Body of pancreas (tissue), 4 donors: ENCODE measurements at regions not wholly inside any gene's neighbourhood (a gene's known extent, or its start where the extent isn't known, plus 50 kb on each side); places are given as distances from the start of the nearest gene placed in this dataset.
"Not testable (repeated sequence)": the region's sequence is repeated elsewhere in the genome, so short reads cannot be mapped to it uniquely, and the experiment has no call there.

Experiments
- ATAC-seq: fragments of 150-250 bp; one replicate; pipeline ENCODE4 v1.9.1; 2016
- DNase-seq, 4 donors: peaks; one replicate each; pipeline ENCODE4 v3.0.0-alpha.2; 2019
- H3K27ac ChIP-seq, 4 donors: fragments of 200-600 bp; sonication (generic); 1 replicate in 3 of 4; 2 replicates in 1 of 4; pipeline versions ENCODE4 v1.5.1 to v1.6.1; 2016 to 2019; ENCODE audit warnings: mild to moderate bottlenecking in 1 of 4, mixed read lengths in 1 of 4, moderate library complexity in 1 of 4
- H3K27me3 ChIP-seq, 2 donors: fragments of 200-600 bp; sonication (generic); one replicate each; pipeline ENCODE4 v1.6.0; 2016; ENCODE audit warnings: mild to moderate bottlenecking in 1 of 2
- H3K36me3 ChIP-seq, 2 donors: fragments of 200-600 bp; sonication (generic); replicated peaks in 1 of 2; 2 replicates each; pipeline ENCODE4 v1.5.1; 2016; ENCODE audit warnings: low read depth in 2 of 2; ENCODE audit not compliant: insufficient read depth in 1 of 2
- H3K4me1 ChIP-seq: fragments of 200-600 bp; sonication (generic); one replicate; pipeline ENCODE4 v1.6.0; 2016
- H3K4me3 ChIP-seq, 2 donors: fragments of 200-600 bp; sonication (generic); 1 replicate in 1 of 2; 2 replicates in 1 of 2; pipeline ENCODE4 v1.5.1; 2016 to 2019
- H3K9me3 ChIP-seq, 3 donors: fragments of 200-600 bp; sonication (generic); 1 replicate in 2 of 3; 2 replicates in 1 of 3; pipeline ENCODE4 v1.5.1; 2016
- POLR2A ChIP-seq, 3 donors: fragments of 450-650 bp; IDR thresholded peaks; one replicate each; pipeline ENCODE4 v1.6.1; 2016; ENCODE audit warnings: antibody characterized with exemption in 3 of 3, mild to moderate bottlenecking in 2 of 3
- WGBS, 2 donors: methylation state at CpG; one replicate each; pipeline ENCODE4 v1.1.5; 2017; 5-methylcytosine and 5-hydroxymethylcytosine counted together
- intact Hi-C: fragments of 100-400 bp; cut with DNase I; formaldehyde crosslinking; loops from one replicate; pipeline ENCODE4 v1.15.1; 2023
- TF ChIP-seq, protein P1 (sequence below), 7 experiments: fragments of 450-650 bp in 4 of 7; fragments of 200-600 bp in 3 of 7; sonication (generic) in 3 of 7; IDR thresholded peaks; one replicate each; pipeline ENCODE4 v1.5.1; 2016 to 2019; ENCODE audit warnings: antibody characterized with exemption in 7 of 7

DNA sequence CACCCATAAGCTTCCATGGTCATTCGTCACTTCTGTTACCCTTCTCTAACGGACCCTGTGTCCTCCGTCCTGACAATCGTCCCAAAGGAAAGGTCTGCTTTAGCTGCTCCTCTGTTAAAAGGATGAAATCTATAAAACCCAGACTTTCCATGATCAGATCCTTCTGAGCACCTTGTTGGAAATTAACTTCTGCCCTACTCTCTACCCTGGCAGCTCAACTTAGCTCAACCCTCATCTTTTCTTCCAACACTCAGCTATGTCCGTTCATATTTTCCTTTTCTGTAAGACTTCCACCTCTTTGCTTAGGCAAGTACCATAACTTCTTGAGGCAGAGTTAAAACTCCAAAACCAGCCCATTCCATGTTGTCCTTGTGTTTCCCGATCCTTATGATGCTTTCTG is 205.4 kb downstream of the SPATA31A6 start:
- intact Hi-C loops, result no loop called here
- Histone ChIP-seq H3K27ac (no peak overlapping the region), H3K36me3 (no peaks in the 10 kb centered on the region), H3K4me1 (no peaks in the 10 kb centered on the region), H3K4me3 (no peak overlapping the region), H3K9me3 (no peaks in the 10 kb centered on the region), H3K27me3 (no peaks in the 10 kb centered on the region)
- WGBS, 2 donors, result 62 to 69% methylated on average over 6 of the region's 6 CpGs
- ATAC-seq (no peak), DNase-seq (no peak)
- TF ChIP-seq POLR2A (IDR thresholded peaks at IDR 0.05), result peak in 1 of 3 donors; percentile 9
- TF ChIP-seq, protein P1, sequence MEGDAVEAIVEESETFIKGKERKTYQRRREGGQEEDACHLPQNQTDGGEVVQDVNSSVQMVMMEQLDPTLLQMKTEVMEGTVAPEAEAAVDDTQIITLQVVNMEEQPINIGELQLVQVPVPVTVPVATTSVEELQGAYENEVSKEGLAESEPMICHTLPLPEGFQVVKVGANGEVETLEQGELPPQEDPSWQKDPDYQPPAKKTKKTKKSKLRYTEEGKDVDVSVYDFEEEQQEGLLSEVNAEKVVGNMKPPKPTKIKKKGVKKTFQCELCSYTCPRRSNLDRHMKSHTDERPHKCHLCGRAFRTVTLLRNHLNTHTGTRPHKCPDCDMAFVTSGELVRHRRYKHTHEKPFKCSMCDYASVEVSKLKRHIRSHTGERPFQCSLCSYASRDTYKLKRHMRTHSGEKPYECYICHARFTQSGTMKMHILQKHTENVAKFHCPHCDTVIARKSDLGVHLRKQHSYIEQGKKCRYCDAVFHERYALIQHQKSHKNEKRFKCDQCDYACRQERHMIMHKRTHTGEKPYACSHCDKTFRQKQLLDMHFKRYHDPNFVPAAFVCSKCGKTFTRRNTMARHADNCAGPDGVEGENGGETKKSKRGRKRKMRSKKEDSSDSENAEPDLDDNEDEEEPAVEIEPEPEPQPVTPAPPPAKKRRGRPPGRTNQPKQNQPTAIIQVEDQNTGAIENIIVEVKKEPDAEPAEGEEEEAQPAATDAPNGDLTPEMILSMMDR (IDR thresholded peaks at IDR 0.05), result no peak

GRCh38 chr9:42392773-42393455 is 209.5 kb downstream of the SPATA31A6 start:
- intact Hi-C loops, H3K9me3 ChIP-seq, H3K4me3 ChIP-seq, H3K4me1 ChIP-seq, H3K27me3 ChIP-seq, H3K27ac ChIP-seq, ATAC-seq, DNase-seq, H3K36me3 ChIP-seq: not testable (repeated sequence)
- 84 to 88% methylated on average over 5 of the region's 5 CpGs for WGBS, 2 donors

DNA sequence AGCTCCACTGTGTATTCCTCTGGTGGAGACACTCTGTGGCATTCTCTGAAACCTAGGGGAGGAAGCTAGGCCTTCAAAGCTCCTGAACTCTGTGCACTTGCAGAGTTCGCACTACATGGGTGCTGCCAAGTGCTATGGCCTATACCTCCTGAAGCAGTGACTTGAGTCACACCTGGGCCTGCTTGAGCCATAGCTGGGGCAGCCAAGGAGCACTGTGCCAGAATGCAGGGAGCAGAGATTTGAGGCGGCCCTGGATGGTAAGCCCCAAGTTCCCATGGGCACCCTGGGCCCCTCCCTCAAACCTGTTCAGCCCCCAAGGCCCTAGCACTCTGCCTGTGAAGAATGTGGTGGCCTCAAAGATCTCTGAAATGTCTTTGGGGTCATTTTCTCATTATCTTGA is 212.9 kb downstream of the SPATA31A6 start:
- no peak overlapping the region for H3K4me3 ChIP-seq
- 60 to 77% methylated on average over 2 of the region's 2 CpGs for WGBS, 2 donors
- no peaks in the 10 kb centered on the region for H3K27me3 ChIP-seq
- H3K27ac ChIP-seq, result no peak overlapping the region
- intact Hi-C loops, result no loop called here
- no peaks in the 10 kb centered on the region for H3K4me1 ChIP-seq
- DNase-seq (peak in 1 of 4 donors; percentile 8), ATAC-seq (no peak)
- H3K9me3 ChIP-seq, result no peaks in the 10 kb centered on the region
- TF ChIP-seq, protein P1 (IDR thresholded peaks at IDR 0.05), result no peak
- TF ChIP-seq POLR2A (IDR thresholded peaks at IDR 0.05), result no peak
- no peaks in the 10 kb centered on the region for H3K36me3 ChIP-seq

DNA sequence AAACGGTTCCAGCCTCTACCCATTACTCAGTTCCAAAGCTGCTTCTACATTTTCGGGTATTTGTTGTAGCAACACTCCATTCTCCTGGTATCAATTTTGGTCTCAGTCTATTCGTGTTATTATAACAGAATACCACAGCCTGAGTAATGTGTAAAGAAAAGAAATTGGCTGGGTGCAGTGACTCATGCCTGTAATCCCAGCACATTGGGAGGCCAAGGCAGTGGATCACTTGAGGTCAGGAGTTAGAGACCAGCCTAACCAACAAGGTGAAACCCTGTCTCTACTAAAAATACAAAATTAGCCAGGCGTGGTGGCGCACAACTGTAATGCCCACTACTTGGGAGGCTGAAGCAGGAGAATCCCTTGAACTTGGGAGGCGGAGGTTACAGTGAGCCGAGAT is 213.9 kb downstream of the SPATA31A6 start:
- H3K9me3 ChIP-seq, H3K27me3 ChIP-seq, DNase-seq, H3K4me3 ChIP-seq, H3K36me3 ChIP-seq, H3K27ac ChIP-seq, ATAC-seq, H3K4me1 ChIP-seq, intact Hi-C loops: not testable (repeated sequence)
- WGBS, 2 donors, result 77 to 87% methylated on average over 7 of the region's 7 CpGs

DNA sequence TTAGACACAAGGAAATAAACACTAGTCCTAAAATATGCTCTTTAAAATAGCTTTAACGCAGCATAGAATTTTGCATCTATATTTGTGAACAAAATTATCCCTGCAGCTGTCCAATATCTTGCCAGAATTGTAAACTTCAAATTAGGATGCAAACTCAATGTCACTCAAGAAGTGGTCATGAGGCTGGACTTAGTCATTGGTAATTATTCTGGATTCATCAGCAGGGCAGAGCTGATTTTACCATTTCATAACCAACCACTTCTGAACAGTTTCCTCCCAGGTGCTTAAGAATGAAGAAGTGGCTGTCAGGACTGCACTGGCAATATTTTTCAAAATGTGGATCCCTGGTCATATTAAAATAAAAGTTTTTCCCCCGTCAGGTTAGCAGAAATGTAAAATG is 219.5 kb downstream of the SPATA31A6 start:
- DNase-seq, H3K4me3 ChIP-seq, intact Hi-C loops, ATAC-seq, H3K9me3 ChIP-seq, H3K27ac ChIP-seq, H3K36me3 ChIP-seq, H3K4me1 ChIP-seq, H3K27me3 ChIP-seq: not testable (repeated sequence)
- 88 to 92% methylated on average over 2 of the region's 2 CpGs for WGBS, 2 donors

- H3K27ac ChIP-seq, H3K36me3 ChIP-seq, intact Hi-C loops, H3K9me3 ChIP-seq, DNase-seq, H3K27me3 ChIP-seq, ATAC-seq, H3K4me1 ChIP-seq, H3K4me3 ChIP-seq: not testable (repeated sequence)
- 93% methylated on average over 1 of the region's 1 CpG; no CpG with 5 or more reads in 1 of the 2 donors for WGBS, 2 donors
Observed at GRCh38 chr9:42409581-42409980, 226.1 kb downstream of the SPATA31A6 start.

DNA sequence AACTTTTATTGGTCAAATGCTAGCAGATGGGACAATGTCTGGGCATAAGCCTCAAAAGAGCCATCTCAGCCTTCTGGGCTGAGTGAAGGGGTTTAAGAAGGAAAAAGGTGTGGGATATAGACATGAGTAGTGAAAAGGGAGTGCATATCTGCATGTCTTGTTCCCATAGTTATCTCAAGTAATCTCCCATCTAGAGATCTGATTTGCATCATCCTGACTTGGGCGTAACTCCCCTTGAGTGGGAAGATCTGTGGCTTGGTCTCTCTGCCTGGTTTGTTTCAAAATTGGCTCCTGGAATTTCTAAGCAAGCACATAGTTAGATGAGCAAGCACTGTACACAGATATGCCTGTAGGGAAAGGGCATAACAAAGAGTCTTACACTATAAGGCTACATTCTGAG is 228.9 kb downstream of the SPATA31A6 start:
- 88 to 89% methylated on average over 1 of the region's 1 CpG for WGBS, 2 donors
- not testable (repeated sequence) for ATAC-seq

GRCh38 chr9:42414865-42415264 is 231.4 kb downstream of the SPATA31A6 start:
- intact Hi-C loops, H3K4me1 ChIP-seq, H3K9me3 ChIP-seq, DNase-seq, H3K27me3 ChIP-seq, H3K4me3 ChIP-seq, H3K36me3 ChIP-seq, ATAC-seq, H3K27ac ChIP-seq: not testable (repeated sequence)
- WGBS, 2 donors, result no CpG with 5 or more reads among the region's 1 CpG

More for the DNA sequence above, 228.9 kb downstream of the SPATA31A6 start:
- H3K4me1 ChIP-seq, H3K4me3 ChIP-seq, H3K36me3 ChIP-seq, H3K27me3 ChIP-seq, DNase-seq, H3K27ac ChIP-seq, H3K9me3 ChIP-seq, intact Hi-C loops: not testable (repeated sequence)

DNA sequence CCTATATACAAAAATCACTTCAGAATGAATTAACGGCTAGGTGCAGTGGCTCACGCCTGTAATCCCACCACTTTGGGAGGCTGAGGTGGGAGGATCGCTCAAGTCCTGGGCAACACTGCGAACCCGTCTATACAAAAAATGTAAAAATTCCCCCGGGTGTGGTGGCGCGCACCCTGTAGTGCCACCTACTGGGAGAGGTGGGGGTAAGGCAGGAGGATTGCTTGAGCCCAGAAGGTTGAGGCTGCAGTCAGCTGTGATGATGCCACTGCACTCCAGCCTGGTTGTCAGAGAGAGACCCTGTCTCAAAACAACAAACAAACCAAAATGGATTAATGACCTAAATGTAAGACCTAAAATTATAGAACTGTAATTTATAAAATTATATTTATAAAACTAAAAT is 236.2 kb downstream of the SPATA31A6 start:
- DNase-seq, H3K27me3 ChIP-seq, H3K27ac ChIP-seq, H3K36me3 ChIP-seq, H3K9me3 ChIP-seq, ATAC-seq, H3K4me1 ChIP-seq, H3K4me3 ChIP-seq, intact Hi-C loops: not testable (repeated sequence)
- no CpG with 5 or more reads among the region's 8 CpGs for WGBS, 2 donors

DNA sequence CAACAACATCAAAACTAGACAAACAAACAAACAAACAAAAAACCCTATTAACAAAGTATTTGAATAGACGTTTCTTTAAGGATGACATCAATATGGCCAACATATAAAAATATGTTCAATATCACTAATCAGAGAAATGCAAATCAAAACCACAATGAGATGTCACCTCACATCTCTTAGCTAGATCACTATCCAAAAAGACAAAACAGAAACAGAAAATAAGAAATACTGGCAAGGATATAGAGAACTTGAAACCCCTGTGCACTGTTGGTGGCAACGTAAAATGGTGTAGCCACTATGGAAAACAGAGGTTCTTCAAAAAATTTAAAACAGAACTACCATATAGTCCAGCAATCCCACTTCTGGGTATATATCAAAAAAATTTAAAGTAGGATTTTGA is 236.9 kb downstream of the SPATA31A6 start:
- H3K9me3 ChIP-seq, DNase-seq, H3K4me1 ChIP-seq, ATAC-seq, H3K36me3 ChIP-seq, intact Hi-C loops, H3K27ac ChIP-seq, H3K4me3 ChIP-seq, H3K27me3 ChIP-seq: not testable (repeated sequence)
- 63 to 70% methylated on average over 2 of the region's 2 CpGs for WGBS, 2 donors
